NT2/D1 (cell line): ENCODE measurements at regions not wholly inside any gene's neighbourhood (a gene's known extent, or its start where the extent isn't known, plus 50 kb on each side); places are given as distances from the start of the nearest gene placed in this dataset.

Source experiments
- SUZ12 ChIP-seq: IDR thresholded peaks from 2 replicates; pipeline ENCODE4 v1.6.1; 2011; ENCODE audit not compliant: insufficient read length, insufficient read depth; ENCODE audit errors: extremely low read depth
- YY1 ChIP-seq: IDR thresholded peaks from 2 replicates; pipeline ENCODE4 v1.6.1; 2011; ENCODE audit not compliant: insufficient read length, insufficient read depth
- ZNF274 ChIP-seq: IDR thresholded peaks from 2 replicates; pipeline ENCODE4 v1.6.1; 2011; ENCODE audit warnings: mild to moderate bottlenecking, low read depth, low read length

GRCh38 chr22:47693606-47694005 is 931.2 kb downstream of the TBC1D22A start:
- TF ChIP-seq YY1, result no peak
- TF ChIP-seq SUZ12, result no peak
- TF ChIP-seq ZNF274, result no peak
